ENCODE measurements at regions not wholly inside any gene's neighbourhood (a gene's known extent, or its start where the extent isn't known, plus 50 kb on each side); places are given as distances from the start of the nearest gene placed in this dataset.
"Not testable (repeated sequence)": the region's sequence is repeated elsewhere in the genome, so short reads cannot be mapped to it uniquely, and the experiment has no call there.

GRCh38 chr6:112899541-112899940 is 552.4 kb downstream of the RFPL4B start:
- no peak for DNase-seq (ENCODE audit: low read depth in 2 of 2)
- TF ChIP-seq, protein P1, sequence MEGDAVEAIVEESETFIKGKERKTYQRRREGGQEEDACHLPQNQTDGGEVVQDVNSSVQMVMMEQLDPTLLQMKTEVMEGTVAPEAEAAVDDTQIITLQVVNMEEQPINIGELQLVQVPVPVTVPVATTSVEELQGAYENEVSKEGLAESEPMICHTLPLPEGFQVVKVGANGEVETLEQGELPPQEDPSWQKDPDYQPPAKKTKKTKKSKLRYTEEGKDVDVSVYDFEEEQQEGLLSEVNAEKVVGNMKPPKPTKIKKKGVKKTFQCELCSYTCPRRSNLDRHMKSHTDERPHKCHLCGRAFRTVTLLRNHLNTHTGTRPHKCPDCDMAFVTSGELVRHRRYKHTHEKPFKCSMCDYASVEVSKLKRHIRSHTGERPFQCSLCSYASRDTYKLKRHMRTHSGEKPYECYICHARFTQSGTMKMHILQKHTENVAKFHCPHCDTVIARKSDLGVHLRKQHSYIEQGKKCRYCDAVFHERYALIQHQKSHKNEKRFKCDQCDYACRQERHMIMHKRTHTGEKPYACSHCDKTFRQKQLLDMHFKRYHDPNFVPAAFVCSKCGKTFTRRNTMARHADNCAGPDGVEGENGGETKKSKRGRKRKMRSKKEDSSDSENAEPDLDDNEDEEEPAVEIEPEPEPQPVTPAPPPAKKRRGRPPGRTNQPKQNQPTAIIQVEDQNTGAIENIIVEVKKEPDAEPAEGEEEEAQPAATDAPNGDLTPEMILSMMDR (IDR thresholded peaks at IDR 0.05; ENCODE audit: low read depth, low read length) = no peak
- H3K4me3 ChIP-seq (replicated peaks in 1 of 2; ENCODE audit: low read depth in 2 of 2, low read length in 2 of 2) = no peak overlapping the region

DNA sequence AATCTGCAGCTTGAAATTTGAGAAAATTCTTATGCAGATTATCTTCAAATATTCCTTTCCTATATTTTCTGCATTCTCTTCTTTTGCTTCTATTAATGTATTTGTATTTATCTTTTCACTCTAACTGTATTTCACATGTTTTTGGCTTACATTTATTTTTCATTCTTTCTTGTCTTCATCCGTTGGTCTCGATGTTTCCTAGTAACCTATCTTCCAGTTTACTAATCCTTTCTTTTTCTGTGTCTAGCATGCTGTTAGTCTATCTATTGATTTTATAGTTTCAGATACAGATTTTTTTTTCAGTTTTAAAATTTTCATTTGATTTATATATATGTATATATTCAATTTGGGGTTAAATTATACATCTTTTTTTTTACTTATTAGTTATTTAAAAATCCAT is 556.2 kb downstream of the RFPL4B start:
- no peak overlapping the region for H3K4me3 ChIP-seq (replicated peaks in 1 of 2; ENCODE audit: low read depth in 2 of 2, low read length in 2 of 2)
- DNase-seq (ENCODE audit: low read depth in 2 of 2) = no peak
- TF ChIP-seq, protein P1 (IDR thresholded peaks at IDR 0.05; ENCODE audit: low read depth, low read length) = no peak

DNA sequence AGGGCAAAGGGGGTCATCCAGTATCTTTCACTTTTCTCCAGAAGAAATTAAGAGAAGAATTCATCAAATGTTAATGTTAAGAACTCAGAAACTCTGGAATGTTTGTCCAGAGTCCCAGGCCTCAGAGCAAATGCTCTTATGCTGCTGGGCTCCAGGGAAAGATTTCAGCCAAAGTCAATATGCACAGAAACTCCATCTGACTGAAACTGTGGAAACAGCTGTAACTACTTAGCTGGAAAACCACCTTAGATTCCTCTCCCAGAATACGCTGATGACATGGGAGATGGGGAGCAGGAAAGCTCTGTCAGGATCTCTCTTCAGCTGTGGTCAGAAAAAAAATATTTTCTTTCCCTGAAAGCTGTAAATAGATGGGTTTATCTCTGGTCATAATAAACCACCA is 559.6 kb downstream of the RFPL4B start:
- peak; percentile 82 to 86 for DNase-seq (ENCODE audit: low read depth in 2 of 2)
- H3K4me3 ChIP-seq (replicated peaks in 1 of 2; ENCODE audit: low read depth in 2 of 2, low read length in 2 of 2) = no peak overlapping the region
- TF ChIP-seq, protein P1 (IDR thresholded peaks at IDR 0.05; ENCODE audit: low read depth, low read length) = no peak

GRCh38 chr6:112909781-112910180 is 562.7 kb downstream of the RFPL4B start:
- DNase-seq (ENCODE audit: low read depth in 2 of 2) = peak in 1 of 2 donors; percentile 22
- TF ChIP-seq, protein P1 (IDR thresholded peaks at IDR 0.05; ENCODE audit: low read depth, low read length) = no peak
- H3K4me3 ChIP-seq (replicated peaks in 1 of 2; ENCODE audit: low read depth in 2 of 2, low read length in 2 of 2) = no peak overlapping the region

- no peak overlapping the region for H3K4me3 ChIP-seq (replicated peaks in 1 of 2; ENCODE audit: low read depth in 2 of 2, low read length in 2 of 2)
- TF ChIP-seq, protein P1 (IDR thresholded peaks at IDR 0.05; ENCODE audit: low read depth, low read length) = no peak
- DNase-seq (ENCODE audit: low read depth in 2 of 2) = peak; percentile 5 to 39
Measured at GRCh38 chr6:112910256-112910655, 563.1 kb downstream of the RFPL4B start.

- no peak overlapping the region for H3K4me3 ChIP-seq (replicated peaks in 1 of 2; ENCODE audit: low read depth in 2 of 2, low read length in 2 of 2)
- TF ChIP-seq, protein P1 (IDR thresholded peaks at IDR 0.05; ENCODE audit: low read depth, low read length) = no peak
- DNase-seq (ENCODE audit: low read depth in 2 of 2) = peak in 1 of 2 donors; percentile 8
Measured at GRCh38 chr6:112911959-112912358, 564.8 kb downstream of the RFPL4B start.

- H3K4me3 ChIP-seq (replicated peaks in 1 of 2; ENCODE audit: low read depth in 2 of 2, low read length in 2 of 2) = no peak overlapping the region
- DNase-seq (ENCODE audit: low read depth in 2 of 2) = peak; percentile 42 to 74
- TF ChIP-seq, protein P1 (IDR thresholded peaks at IDR 0.05; ENCODE audit: low read depth, low read length) = no peak
Measured at GRCh38 chr6:112912416-112913101, 565.4 kb downstream of the RFPL4B start.

DNA sequence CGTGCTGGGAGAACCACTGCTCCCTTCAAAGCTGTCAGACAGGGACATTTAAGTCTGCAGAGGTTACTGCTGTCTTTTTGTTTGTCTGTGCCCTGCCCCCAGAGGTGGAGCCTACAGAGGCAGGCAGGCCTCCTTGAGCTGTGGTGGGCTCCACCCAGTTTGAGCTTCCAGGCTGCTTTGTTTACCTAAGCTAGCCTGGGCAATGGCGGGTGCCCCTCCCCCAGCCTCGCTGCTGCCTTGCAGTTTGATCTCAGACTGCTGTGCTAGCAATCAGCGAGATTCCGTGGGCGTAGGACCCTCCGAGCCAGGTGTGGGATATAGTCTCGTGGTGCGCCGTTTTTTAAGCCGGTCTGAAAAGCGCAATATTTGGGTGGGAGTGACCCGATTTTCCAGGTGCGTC is 572.6 kb downstream of the RFPL4B start:
- H3K4me3 ChIP-seq (replicated peaks in 1 of 2; ENCODE audit: low read depth in 2 of 2, low read length in 2 of 2); DNase-seq (ENCODE audit: low read depth in 2 of 2): not testable (repeated sequence)

Data from cardiac fibroblast (primary cell).